Neural cell (in vitro differentiated cells): ENCODE measurements at regions not wholly inside any gene's neighbourhood (a gene's known extent, or its start where the extent isn't known, plus 50 kb on each side); places are given as distances from the start of the nearest gene placed in this dataset.

ENCODE experiments used
- H2AFZ ChIP-seq: fragments of 200-600, 300-800 bp; sonication (generic), shearing (Covaris generic); 2 replicates; pipeline ENCODE4 v1.6.0; 2014; ENCODE audit warnings: low read depth, mild to moderate bottlenecking, antibody characterized with exemption, low read length, moderate library complexity
- H3F3A ChIP-seq: fragments of 200-600 bp; shearing (Covaris generic); 2 replicates; pipeline ENCODE4 v1.6.1; 2016; ENCODE audit warnings: mild to moderate bottlenecking, moderate library complexity, mixed read lengths, antibody characterized with exemption, low read length; ENCODE audit not compliant: insufficient read depth, poor library complexity, severe bottlenecking
- H3K27ac ChIP-seq: fragments of 200-600, 300-800 bp; sonication (generic), shearing (Covaris generic); 2 replicates; pipeline ENCODE4 v1.5.1; 2014; ENCODE audit warnings: mild to moderate bottlenecking, low read length, moderate library complexity
- H3K27me3 ChIP-seq: fragments of 300-800, 200-600 bp; sonication (generic), shearing (Covaris generic); 2 replicates; pipeline ENCODE4 v1.6.0; 2014; ENCODE audit warnings: mild to moderate bottlenecking, low read depth, low read length, moderate library complexity; ENCODE audit not compliant: insufficient read depth
- H3K36me3 ChIP-seq: fragments of 300-800, 200-600 bp; sonication (generic), shearing (Covaris generic); 2 replicates; pipeline ENCODE4 v1.5.1; 2014; ENCODE audit warnings: mild to moderate bottlenecking, antibody characterized with exemption, low read length, moderate library complexity; ENCODE audit not compliant: insufficient read depth
- H3K4me2 ChIP-seq: fragments of 300-800, 200-600 bp; sonication (generic), shearing (Covaris generic); 2 replicates; pipeline ENCODE4 v1.6.0; 2014; ENCODE audit warnings: mild to moderate bottlenecking, low read length
- H3K4me3 ChIP-seq: fragments of 300-800, 200-600 bp; sonication (generic), shearing (Covaris generic); 2 replicates; pipeline ENCODE4 v1.5.1; 2014; ENCODE audit warnings: mild to moderate bottlenecking, low read length, moderate library complexity
- H3K79me2 ChIP-seq: fragments of 200-600 bp; shearing (Covaris generic); replicated peaks from 2 replicates; pipeline ENCODE4 v1.6.0; 2014; ENCODE audit warnings: mild to moderate bottlenecking, low read length, moderate library complexity; ENCODE audit not compliant: insufficient read depth
- H3K9ac ChIP-seq: fragments of 300-800, 200-600 bp; sonication (generic), shearing (Covaris generic); 2 replicates; pipeline ENCODE4 v1.6.1; 2016; ENCODE audit warnings: mild to moderate bottlenecking, low read length, mixed read lengths
- H3K9me2 ChIP-seq: fragments of 200-600 bp; shearing (Covaris generic); 2 replicates; pipeline ENCODE4 v1.6.1; 2016; ENCODE audit warnings: mild to moderate bottlenecking, low read length, mixed read lengths; ENCODE audit not compliant: insufficient read depth
- H3K9me3 ChIP-seq: fragments of 200-600, 300-800 bp; sonication (generic), shearing (Covaris generic); 2 replicates; pipeline ENCODE4 v1.6.1; 2016; ENCODE audit warnings: mild to moderate bottlenecking, mixed run types, low read length, moderate library complexity, mixed read lengths
- H4K20me1 ChIP-seq: fragments of 200-600 bp; shearing (Covaris generic); 2 replicates; pipeline ENCODE4 v1.6.1; 2016; ENCODE audit warnings: mild to moderate bottlenecking, mixed run types; ENCODE audit not compliant: insufficient read depth
- EP300 ChIP-seq: fragments of 450-650 bp; conservative IDR thresholded peaks from 2 replicates; pipeline ENCODE4 v1.6.1; 2014; ENCODE audit warnings: antibody characterized with exemption, mild to moderate bottlenecking, moderate library complexity; ENCODE audit not compliant: poor library complexity, severe bottlenecking
- EZH2 ChIP-seq: fragments of 200-600, 300-800 bp; shearing (Covaris generic), sonication (generic); IDR thresholded peaks from 2 replicates; pipeline ENCODE4 v1.6.1; 2014; ENCODE audit warnings: antibody characterized with exemption, low read length, borderline replicate concordance, mild to moderate bottlenecking; ENCODE audit not compliant: insufficient read depth, poor library complexity, severe bottlenecking
- MXI1 ChIP-seq: fragments of 450-650 bp; conservative IDR thresholded peaks from 2 replicates; pipeline ENCODE4 v1.6.1; 2014; ENCODE audit warnings: antibody characterized with exemption, mild to moderate bottlenecking; ENCODE audit not compliant: poor library complexity, severe bottlenecking
- POLR2AphosphoS5 ChIP-seq: IDR thresholded peaks from 2 replicates; pipeline ENCODE4 v1.6.1; 2012
- RAD21 ChIP-seq: fragments of 450-650 bp; conservative IDR thresholded peaks from 2 replicates; pipeline ENCODE4 v1.6.1; 2014; ENCODE audit warnings: antibody characterized with exemption, mild to moderate bottlenecking, moderate library complexity
- SMC3 ChIP-seq: fragments of 450-650 bp; conservative IDR thresholded peaks from 2 replicates; pipeline ENCODE4 v1.6.1; 2014; ENCODE audit warnings: antibody characterized with exemption, mild to moderate bottlenecking, moderate library complexity; ENCODE audit not compliant: poor library complexity
- TAF1 ChIP-seq: IDR thresholded peaks from 2 replicates; pipeline ENCODE4 v1.6.1; 2012; ENCODE audit warnings: low read depth
- TF ChIP-seq, protein P1 (sequence below): IDR thresholded peaks from 2 replicates; pipeline ENCODE4 v1.6.1; 2012; ENCODE audit warnings: borderline replicate concordance
- TF ChIP-seq, protein P2 (sequence below): fragments of 450-650 bp; IDR thresholded peaks from 2 replicates; pipeline ENCODE4 v1.5.1; 2014; ENCODE audit warnings: antibody characterized with exemption, mild to moderate bottlenecking, moderate library complexity; ENCODE audit not compliant: poor library complexity, severe bottlenecking

DNA sequence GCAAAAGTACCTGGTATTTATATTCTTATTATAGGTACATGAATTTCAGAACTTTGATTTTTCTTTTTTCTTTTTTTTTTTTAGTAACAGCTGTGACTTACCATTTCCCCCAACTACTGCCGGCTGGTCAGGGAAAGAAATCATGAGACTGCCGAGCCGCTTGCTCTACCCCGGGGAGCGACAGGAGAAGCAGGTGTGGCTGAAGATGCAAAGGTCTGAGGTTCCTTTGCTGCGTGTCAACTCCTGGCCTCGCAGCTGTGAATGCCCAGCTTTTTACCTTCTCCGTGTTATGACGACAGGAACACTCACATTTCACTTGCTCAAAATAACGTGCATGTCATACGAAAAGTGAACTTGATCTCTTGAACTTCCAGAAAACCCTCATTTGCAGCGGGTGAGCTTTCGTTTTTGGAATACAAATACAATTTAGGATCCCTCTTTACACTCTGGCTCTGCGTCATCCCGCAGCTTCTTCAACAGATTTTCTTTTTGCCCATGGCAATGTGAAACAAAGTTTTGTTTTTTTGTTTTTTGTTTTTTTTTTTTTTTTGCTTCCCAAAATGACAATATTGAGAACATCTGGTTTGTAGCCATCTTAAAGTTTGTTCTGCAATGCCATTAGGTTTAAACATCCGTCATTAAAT lies 117.9 kb downstream of the EFNB2 start:
- Histone ChIP-seq H3K9me2 (no peaks in the 10 kb centered on the region), H3K27ac (no peak overlapping the region), H3K9ac (no peak overlapping the region), H3K4me3 (no peak overlapping the region), H3K36me3 (no peaks in the 10 kb centered on the region), H3K4me2 (no peak overlapping the region), H3F3A (no peaks in the 10 kb centered on the region), H4K20me1 (no peaks in the 10 kb centered on the region), H3K27me3 (no peaks in the 10 kb centered on the region), H3K9me3 (no peaks in the 10 kb centered on the region), H2AFZ (no peak overlapping the region), H3K79me2 (no peaks in the 10 kb centered on the region)
- TF ChIP-seq TAF1 (no peak), MXI1 (no peak), EP300 (no peak), POLR2AphosphoS5 (no peak), RAD21 (no peak), SMC3 (no peak)
- TF ChIP-seq, protein P1, sequence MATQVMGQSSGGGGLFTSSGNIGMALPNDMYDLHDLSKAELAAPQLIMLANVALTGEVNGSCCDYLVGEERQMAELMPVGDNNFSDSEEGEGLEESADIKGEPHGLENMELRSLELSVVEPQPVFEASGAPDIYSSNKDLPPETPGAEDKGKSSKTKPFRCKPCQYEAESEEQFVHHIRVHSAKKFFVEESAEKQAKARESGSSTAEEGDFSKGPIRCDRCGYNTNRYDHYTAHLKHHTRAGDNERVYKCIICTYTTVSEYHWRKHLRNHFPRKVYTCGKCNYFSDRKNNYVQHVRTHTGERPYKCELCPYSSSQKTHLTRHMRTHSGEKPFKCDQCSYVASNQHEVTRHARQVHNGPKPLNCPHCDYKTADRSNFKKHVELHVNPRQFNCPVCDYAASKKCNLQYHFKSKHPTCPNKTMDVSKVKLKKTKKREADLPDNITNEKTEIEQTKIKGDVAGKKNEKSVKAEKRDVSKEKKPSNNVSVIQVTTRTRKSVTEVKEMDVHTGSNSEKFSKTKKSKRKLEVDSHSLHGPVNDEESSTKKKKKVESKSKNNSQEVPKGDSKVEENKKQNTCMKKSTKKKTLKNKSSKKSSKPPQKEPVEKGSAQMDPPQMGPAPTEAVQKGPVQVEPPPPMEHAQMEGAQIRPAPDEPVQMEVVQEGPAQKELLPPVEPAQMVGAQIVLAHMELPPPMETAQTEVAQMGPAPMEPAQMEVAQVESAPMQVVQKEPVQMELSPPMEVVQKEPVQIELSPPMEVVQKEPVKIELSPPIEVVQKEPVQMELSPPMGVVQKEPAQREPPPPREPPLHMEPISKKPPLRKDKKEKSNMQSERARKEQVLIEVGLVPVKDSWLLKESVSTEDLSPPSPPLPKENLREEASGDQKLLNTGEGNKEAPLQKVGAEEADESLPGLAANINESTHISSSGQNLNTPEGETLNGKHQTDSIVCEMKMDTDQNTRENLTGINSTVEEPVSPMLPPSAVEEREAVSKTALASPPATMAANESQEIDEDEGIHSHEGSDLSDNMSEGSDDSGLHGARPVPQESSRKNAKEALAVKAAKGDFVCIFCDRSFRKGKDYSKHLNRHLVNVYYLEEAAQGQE, result no peak
- TF ChIP-seq, protein P2, sequence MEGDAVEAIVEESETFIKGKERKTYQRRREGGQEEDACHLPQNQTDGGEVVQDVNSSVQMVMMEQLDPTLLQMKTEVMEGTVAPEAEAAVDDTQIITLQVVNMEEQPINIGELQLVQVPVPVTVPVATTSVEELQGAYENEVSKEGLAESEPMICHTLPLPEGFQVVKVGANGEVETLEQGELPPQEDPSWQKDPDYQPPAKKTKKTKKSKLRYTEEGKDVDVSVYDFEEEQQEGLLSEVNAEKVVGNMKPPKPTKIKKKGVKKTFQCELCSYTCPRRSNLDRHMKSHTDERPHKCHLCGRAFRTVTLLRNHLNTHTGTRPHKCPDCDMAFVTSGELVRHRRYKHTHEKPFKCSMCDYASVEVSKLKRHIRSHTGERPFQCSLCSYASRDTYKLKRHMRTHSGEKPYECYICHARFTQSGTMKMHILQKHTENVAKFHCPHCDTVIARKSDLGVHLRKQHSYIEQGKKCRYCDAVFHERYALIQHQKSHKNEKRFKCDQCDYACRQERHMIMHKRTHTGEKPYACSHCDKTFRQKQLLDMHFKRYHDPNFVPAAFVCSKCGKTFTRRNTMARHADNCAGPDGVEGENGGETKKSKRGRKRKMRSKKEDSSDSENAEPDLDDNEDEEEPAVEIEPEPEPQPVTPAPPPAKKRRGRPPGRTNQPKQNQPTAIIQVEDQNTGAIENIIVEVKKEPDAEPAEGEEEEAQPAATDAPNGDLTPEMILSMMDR, result no peak

DNA sequence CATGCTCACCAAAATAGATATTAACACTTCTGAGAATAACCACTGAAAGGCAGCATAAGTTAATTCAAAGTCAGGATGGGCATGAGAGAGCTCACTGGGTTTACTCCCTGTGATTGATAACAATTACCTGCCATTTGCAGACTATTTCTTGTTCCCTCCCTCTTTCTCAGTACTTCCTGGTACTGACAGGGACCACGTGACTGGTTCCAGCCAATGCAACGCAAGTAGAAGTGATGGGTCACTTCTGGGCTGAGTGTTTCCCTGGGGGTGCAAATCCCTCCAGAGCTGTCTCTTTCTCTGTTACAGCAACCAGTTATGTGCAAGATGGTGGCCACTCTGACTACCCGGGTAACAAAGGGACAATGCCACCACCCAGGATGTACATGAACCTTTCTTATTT lies 118.8 kb downstream of the EFNB2 start:
- H3F3A ChIP-seq, result no peaks in the 10 kb centered on the region
- H3K36me3 ChIP-seq, result no peaks in the 10 kb centered on the region
- no peak overlapping the region for H3K4me2 ChIP-seq
- no peaks in the 10 kb centered on the region for H3K27me3 ChIP-seq
- no peak overlapping the region for H3K4me3 ChIP-seq
- no peaks in the 10 kb centered on the region for H3K9me3 ChIP-seq
- no peaks in the 10 kb centered on the region for H3K79me2 ChIP-seq
- no peak overlapping the region for H3K9ac ChIP-seq
- H3K27ac ChIP-seq, result no peak overlapping the region
- H3K9me2 ChIP-seq, result no peaks in the 10 kb centered on the region
- TF ChIP-seq, protein P2, result no peak
- TF ChIP-seq, protein P1, result no peak
- TF ChIP-seq EP300 (no peak), TAF1 (no peak), RAD21 (no peak), POLR2AphosphoS5 (no peak), SMC3 (no peak), MXI1 (no peak), EZH2 (no peak)
- no peaks in the 10 kb centered on the region for H4K20me1 ChIP-seq
- no peak overlapping the region for H2AFZ ChIP-seq
